Glutamatergic neuron (in vitro differentiated cells): ENCODE measurements at regions not wholly inside any gene's neighbourhood (a gene's known extent, or its start where the extent isn't known, plus 50 kb on each side); places are given as distances from the start of the nearest gene placed in this dataset.

Experiments
- DNase-seq: peaks from one replicate; pipeline ENCODE4 v3.0.0; 2022
- H3K27ac Mint-ChIP-seq: one replicate; pipeline ENCODE4 v1.8.0; 2020; ENCODE audit warnings: mild to moderate bottlenecking, mixed read lengths, inconsistent platforms; ENCODE audit not compliant: unreplicated experiment
- H3K27me3 Mint-ChIP-seq: one replicate; pipeline ENCODE4 v1.8.0; 2020; ENCODE audit warnings: mild to moderate bottlenecking, moderate library complexity, mixed read lengths, inconsistent platforms; ENCODE audit not compliant: unreplicated experiment
- H3K36me3 Mint-ChIP-seq: one replicate; pipeline ENCODE4 v1.8.0; 2020; ENCODE audit warnings: mild to moderate bottlenecking, mixed read lengths, inconsistent platforms; ENCODE audit not compliant: unreplicated experiment
- H3K4me1 Mint-ChIP-seq: one replicate; pipeline ENCODE4 v1.8.0; 2020; ENCODE audit warnings: mild to moderate bottlenecking, low read depth, mixed read lengths, inconsistent platforms; ENCODE audit not compliant: unreplicated experiment
- H3K4me3 Mint-ChIP-seq: one replicate; pipeline ENCODE4 v1.8.0; 2020; ENCODE audit warnings: mild to moderate bottlenecking, mixed read lengths, inconsistent platforms; ENCODE audit not compliant: unreplicated experiment
- H3K9me3 Mint-ChIP-seq: one replicate; pipeline ENCODE4 v1.8.0; 2020; ENCODE audit warnings: mild to moderate bottlenecking, moderate library complexity, mixed read lengths, inconsistent platforms; ENCODE audit not compliant: unreplicated experiment
- CTCF ChIP-seq: fragments of 200-600 bp; sonication (generic); IDR thresholded peaks from one replicate; pipeline ENCODE4 v1.5.0; 2021; ENCODE audit not compliant: partially characterized antibody, unreplicated experiment

- no peak for TF ChIP-seq CTCF
- Mint-ChIP-seq H3K27ac (no peak overlapping the region), H3K27me3 (peaks cover 1% of the 10 kb centered on the region), H3K4me1 (peaks cover 4% of the 10 kb centered on the region), H3K4me3 (no peak overlapping the region), H3K36me3 (no peaks in the 10 kb centered on the region), H3K9me3 (peaks cover 2% of the 10 kb centered on the region)
- no peak for DNase-seq
Observed at GRCh38 chr18:40929399-40929798, 1025.6 kb upstream of the PIK3C3 start.

GRCh38 chr18:40926679-40927078 lies 1028.4 kb upstream of the PIK3C3 start:
- peaks cover 3% of the 10 kb centered on the region for H3K27me3 Mint-ChIP-seq
- peaks cover 13% of the 10 kb centered on the region for H3K4me1 Mint-ChIP-seq
- no peak for TF ChIP-seq CTCF
- H3K36me3 Mint-ChIP-seq = no peaks in the 10 kb centered on the region
- no peak overlapping the region for H3K27ac Mint-ChIP-seq
- peaks cover 2% of the 10 kb centered on the region for H3K9me3 Mint-ChIP-seq
- DNase-seq = no peak
- no peak overlapping the region for H3K4me3 Mint-ChIP-seq

GRCh38 chr18:40925071-40925541 lies 1029.9 kb upstream of the PIK3C3 start:
- Mint-ChIP-seq H3K27ac (peak overlapping the region; percentile 6), H3K27me3 (peaks cover 3% of the 10 kb centered on the region), H3K4me1 (peaks cover 10% of the 10 kb centered on the region), H3K4me3 (no peak overlapping the region), H3K36me3 (no peaks in the 10 kb centered on the region), H3K9me3 (peaks cover 2% of the 10 kb centered on the region)
- no peak for TF ChIP-seq CTCF
- no peak for DNase-seq

- TF ChIP-seq CTCF = no peak
- no peak overlapping the region for H3K4me3 Mint-ChIP-seq
- H3K27me3 Mint-ChIP-seq = peaks cover 3% of the 10 kb centered on the region
Observed at GRCh38 chr18:40921845-40922629, 1033.0 kb upstream of the PIK3C3 start.

GRCh38 chr18:40917056-40917455 lies 1038.0 kb upstream of the PIK3C3 start:
- no peaks in the 10 kb centered on the region for H3K27me3 Mint-ChIP-seq
- no peaks in the 10 kb centered on the region for H3K4me1 Mint-ChIP-seq
- H3K9me3 Mint-ChIP-seq = no peaks in the 10 kb centered on the region
- no peak overlapping the region for H3K4me3 Mint-ChIP-seq
- H3K27ac Mint-ChIP-seq = no peak overlapping the region
- no peak for TF ChIP-seq CTCF
- no peaks in the 10 kb centered on the region for H3K36me3 Mint-ChIP-seq
- DNase-seq = no peak

More at GRCh38 chr18:40921845-40922629, 1033.0 kb upstream of the PIK3C3 start:
- H3K9me3 Mint-ChIP-seq = peaks cover 2% of the 10 kb centered on the region
- no peaks in the 10 kb centered on the region for H3K36me3 Mint-ChIP-seq
- H3K27ac Mint-ChIP-seq = no peak overlapping the region
- H3K4me1 Mint-ChIP-seq = peaks cover 10% of the 10 kb centered on the region
- no peak for DNase-seq
